Pancreas (tissue), 10 donors: ENCODE measurements at regions not wholly inside any gene's neighbourhood (a gene's known extent, or its start where the extent isn't known, plus 50 kb on each side); places are given as distances from the start of the nearest gene placed in this dataset.

ENCODE experiments used
- ATAC-seq, 4 donors: fragments of 200-7000 bp; cut with Tn5 transposase; one replicate each; pipeline versions ENCODE4 v1.8.0 to v1.9.1; 2020; ENCODE audit warnings: mild to moderate bottlenecking in 4 of 4, moderate library complexity in 4 of 4
- DNase-seq, 6 donors: peaks; one replicate each; pipeline ENCODE4 v3.0.0-alpha.2; 2020
- FAIRE-seq: peaks from 2 replicates; lab custom pipeline; 2012; peaks lifted over from hg19 to GRCh38; lab: Jason Lieb, UNC
- H3K27ac ChIP-seq, 4 donors: fragments of 200-600 bp; sonication (generic); 1 replicate in 3 of 4; 2 replicates in 1 of 4; pipeline versions ENCODE4 v1.5.0 to v1.8.0; 2020
- H3K27me3 ChIP-seq, 4 donors: fragments of 200-600 bp; one replicate each; pipeline ENCODE4 v1.8.0; 2021
- H3K36me3 ChIP-seq, 3 donors: fragments of 200-600 bp; sonication (generic) in 1 of 3; one replicate each; pipeline versions ENCODE4 v1.5.0 to v1.8.0; 2020 to 2021
- H3K4me1 ChIP-seq, 3 donors: fragments of 200-600 bp; one replicate each; pipeline ENCODE4 v1.8.0; 2021
- H3K4me3 ChIP-seq, 4 donors: fragments of 200-600 bp; sonication (generic) in 2 of 4; one replicate each; pipeline versions ENCODE4 v1.5.0 to v1.8.0; 2020 to 2021
- H3K9me3 ChIP-seq, 4 donors: fragments of 200-600 bp; one replicate each; pipeline ENCODE4 v1.8.0; 2021
- CTCF ChIP-seq, 4 donors: fragments of 200-600 bp; sonication (generic) in 3 of 4; IDR thresholded peaks; one replicate each; pipeline versions ENCODE4 v1.5.0 to v1.8.0; 2021; ENCODE audit warnings: antibody characterized with exemption in 4 of 4
- WGBS, 2 donors: extraction: QIAGEN DNeasy Blood & Tissue Kit; methylation state at CpG; one replicate each; pipeline ENCODE4 v1.1.7; 2013; 5-methylcytosine and 5-hydroxymethylcytosine counted together
- intact Hi-C, 3 donors: fragments of 100-400 bp; cut with DNase I; formaldehyde crosslinking; loops; one replicate each; pipeline versions ENCODE4 v1.11.1 to v1.14.2; 2022
- donor health status: healthy with polysubstance abuse.
- donor health status: DM: no; HTN: no; CAD: no; lungs with moderate emphysema.
- donor health status: DM: no; HTN: no; CAD: no.
- donor health status: control.
- donor health status: control.
- donor health status: Bipolar disorder and iron deficiency.
- donor health status: DM: yes; HTN: yes; CAD: no.
- donor health status: DM: no; HTN: no; CAD: no.
- donor health status: DM: no; HTN: no; CAD: no.
- donor health status: DM: yes; HTN: yes; CAD: no.

- no peaks in the 10 kb centered on the region for H3K4me1 ChIP-seq
- H3K4me3 ChIP-seq = no peak overlapping the region
- TF ChIP-seq CTCF (IDR thresholded peaks at IDR 0.05) = no peak
- intact Hi-C loops = no loop called here
- H3K9me3 ChIP-seq = no peaks in the 10 kb centered on the region
- ATAC-seq (no peak), FAIRE-seq (no peak), DNase-seq (no peak)
- 70 to 82% methylated on average over 1 of the region's 1 CpG for WGBS, 2 donors
- H3K27me3 ChIP-seq = no peaks in the 10 kb centered on the region
- no peaks in the 10 kb centered on the region for H3K36me3 ChIP-seq
- no peak overlapping the region for H3K27ac ChIP-seq
These were observed 238.4 kb upstream of the MEOX2 start for GRCh38 chr7:15924910-15925309.

- Histone ChIP-seq H3K9me3 (no peaks in the 10 kb centered on the region), H3K4me3 (no peak overlapping the region), H3K4me1 (no peaks in the 10 kb centered on the region), H3K36me3 (no peaks in the 10 kb centered on the region), H3K27me3 (no peaks in the 10 kb centered on the region), H3K27ac (no peak overlapping the region)
- DNase-seq (no peak), ATAC-seq (no peak), FAIRE-seq (no peak)
- no peak for TF ChIP-seq CTCF (IDR thresholded peaks at IDR 0.05)
- intact Hi-C loops = no loop called here
These were observed 235.5 kb upstream of the MEOX2 start for GRCh38 chr7:15922002-15922401.

- H3K27me3 ChIP-seq = no peaks in the 10 kb centered on the region
- no peak for FAIRE-seq
- no peak overlapping the region for H3K4me3 ChIP-seq
- no peaks in the 10 kb centered on the region for H3K36me3 ChIP-seq
- WGBS, 2 donors = 49 to 58% methylated on average over 3 of the region's 3 CpGs
- no peak for TF ChIP-seq CTCF (IDR thresholded peaks at IDR 0.05)
- H3K27ac ChIP-seq = no peak overlapping the region
- intact Hi-C loops = no loop called here
- no peak for ATAC-seq
- H3K9me3 ChIP-seq = no peaks in the 10 kb centered on the region
- DNase-seq = no peak
- no peaks in the 10 kb centered on the region for H3K4me1 ChIP-seq
These were observed 235.1 kb upstream of the MEOX2 start for GRCh38 chr7:15921576-15921975.

GRCh38 chr7:15920953-15921352 lies 234.5 kb upstream of the MEOX2 start:
- DNase-seq (no peak), FAIRE-seq (no peak), ATAC-seq (no peak)
- no peaks in the 10 kb centered on the region for H3K4me1 ChIP-seq
- 62 to 77% methylated on average over 7 of the region's 7 CpGs for WGBS, 2 donors
- no peaks in the 10 kb centered on the region for H3K9me3 ChIP-seq
- H3K36me3 ChIP-seq = no peaks in the 10 kb centered on the region
- TF ChIP-seq CTCF (IDR thresholded peaks at IDR 0.05) = no peak
- no peaks in the 10 kb centered on the region for H3K27me3 ChIP-seq
- no peak overlapping the region for H3K4me3 ChIP-seq
- H3K27ac ChIP-seq = no peak overlapping the region
- intact Hi-C loops = no loop called here

- FAIRE-seq (no peak), DNase-seq (no peak), ATAC-seq (no peak)
- Histone ChIP-seq H3K36me3 (no peaks in the 10 kb centered on the region), H3K4me1 (no peaks in the 10 kb centered on the region), H3K27me3 (no peaks in the 10 kb centered on the region), H3K4me3 (no peak overlapping the region), H3K9me3 (no peaks in the 10 kb centered on the region), H3K27ac (no peak overlapping the region)
- intact Hi-C loops = no loop called here
- 66 to 68% methylated on average over 4 of the region's 4 CpGs for WGBS, 2 donors
- TF ChIP-seq CTCF (IDR thresholded peaks at IDR 0.05) = no peak
These were observed 230.3 kb upstream of the MEOX2 start for GRCh38 chr7:15916681-15917380.
